Retina (tissue), 1 donor: ENCODE measurements at regions not wholly inside any gene's neighbourhood (a gene's known extent, or its start where the extent isn't known, plus 50 kb on each side); places are given as distances from the start of the nearest gene placed in this dataset.

Experiments
- DNase-seq: peaks from one replicate; pipeline ENCODE4 v3.0.0-alpha.2; 2016

- DNase-seq: no peak
Observed at GRCh38 chr10:120641695-120642094, 184.7 kb downstream of the PLPP4 start.

GRCh38 chr10:120643351-120643750 is 186.3 kb downstream of the PLPP4 start:
- DNase-seq: no peak

GRCh38 chr10:120644556-120645410 is 187.8 kb downstream of the PLPP4 start:
- peak; percentile 34 for DNase-seq

GRCh38 chr10:120646159-120646732 is 189.2 kb downstream of the PLPP4 start:
- DNase-seq: no peak

- DNase-seq: no peak
Observed at GRCh38 chr10:120646738-120647456, 189.9 kb downstream of the PLPP4 start.

GRCh38 chr10:120650705-120651399 is 193.8 kb downstream of the PLPP4 start:
- no peak for DNase-seq

GRCh38 chr10:120656107-120656506 is 195.1 kb upstream of the WDR11 start:
- no peak for DNase-seq

GRCh38 chr10:120657371-120657770 is 193.8 kb upstream of the WDR11 start:
- no peak for DNase-seq

- DNase-seq: no peak
Observed at GRCh38 chr10:120658943-120659885, 191.9 kb upstream of the WDR11 start.

- no peak for DNase-seq
Observed at GRCh38 chr10:120666308-120666707, 184.9 kb upstream of the WDR11 start.

- DNase-seq: no peak
Observed at GRCh38 chr10:120667276-120667675, 183.9 kb upstream of the WDR11 start.

GRCh38 chr10:120671491-120671890 is 179.7 kb upstream of the WDR11 start:
- DNase-seq: no peak

GRCh38 chr10:120683454-120683853 is 167.7 kb upstream of the WDR11 start:
- no peak for DNase-seq

GRCh38 chr10:120684226-120684625 is 166.9 kb upstream of the WDR11 start:
- DNase-seq: no peak

- DNase-seq: no peak
Observed at GRCh38 chr10:120685136-120685535, 166.0 kb upstream of the WDR11 start.

- no peak for DNase-seq
Observed at GRCh38 chr10:120688928-120689327, 162.2 kb upstream of the WDR11 start.

GRCh38 chr10:120689777-120690529 is 161.2 kb upstream of the WDR11 start:
- no peak for DNase-seq

GRCh38 chr10:120691625-120692024 is 159.5 kb upstream of the WDR11 start:
- DNase-seq: no peak

- no peak for DNase-seq
Observed at GRCh38 chr10:120700426-120700825, 150.7 kb upstream of the WDR11 start.

GRCh38 chr10:120701381-120701780 is 149.8 kb upstream of the WDR11 start:
- DNase-seq: no peak

- DNase-seq: no peak
Observed at GRCh38 chr10:120702032-120702431, 149.1 kb upstream of the WDR11 start.
